K562 (cell line): ENCODE measurements at regions not wholly inside any gene's neighbourhood (a gene's known extent, or its start where the extent isn't known, plus 50 kb on each side); places are given as distances from the start of the nearest gene placed in this dataset.

ENCODE experiments used
- EZH2 ChIP-seq: IDR thresholded peaks from 2 replicates; pipeline ENCODE4 v1.6.1; 2012; ENCODE audit warnings: low read depth, mild to moderate bottlenecking, inconsistent platforms, low read length, borderline replicate concordance
- ILF3 ChIP-seq: fragments of 450-650 bp; IDR thresholded peaks from 2 replicates; pipeline ENCODE4 v1.6.1; 2018; ENCODE audit warnings: antibody characterized with exemption, mild to moderate bottlenecking, moderate library complexity, borderline replicate concordance
- MCM3 ChIP-seq: fragments of 450-650 bp; IDR thresholded peaks from 2 replicates; pipeline ENCODE4 v1.6.1; 2016
- MCM5 ChIP-seq: fragments of 450-650 bp; IDR thresholded peaks from 2 replicates; pipeline ENCODE4 v1.6.1; 2016; ENCODE audit warnings: low read depth
- MYC ChIP-seq, 2 experiments: fragments of 250-450 bp in 1 of 2; sonication (Bioruptor Pico) in 1 of 2; IDR thresholded peaks; 2 replicates each; pipeline versions ENCODE4 v1.5.1 to v1.6.1; 2012 to 2021; ENCODE audit warnings: low read depth in 2 of 2, borderline replicate concordance in 1 of 2, improper control_type of control experiment in 1 of 2, low read length in 1 of 2, mild to moderate bottlenecking in 1 of 2, moderate library complexity in 1 of 2
- TCF7L2 ChIP-seq: fragments of 150-350 bp; IDR thresholded peaks from 2 replicates; pipeline ENCODE4 v1.6.1; 2016; ENCODE audit warnings: low read depth, mild to moderate bottlenecking, low read length, moderate library complexity
- TEAD4 ChIP-seq, 2 experiments: sonication (generic) in 1 of 2; formaldehyde crosslinking in 1 of 2; IDR thresholded peaks; 2 replicates each; pipeline versions ENCODE4 v1.6.1 to v1.8.0; 2012 to 2022; ENCODE audit warnings: borderline replicate concordance in 1 of 2, inconsistent platforms in 1 of 2, low read length in 1 of 2, mild to moderate bottlenecking in 1 of 2, missing genetic modification reagents in 1 of 2
- USF2 ChIP-seq: sonication (generic); formaldehyde crosslinking; IDR thresholded peaks from 2 replicates; pipeline ENCODE4 v1.5.0; 2020; ENCODE audit warnings: missing genetic modification reagents
- ZBTB2 ChIP-seq: fragments of 450-650 bp; IDR thresholded peaks from 2 replicates; pipeline ENCODE4 v1.6.1; 2016; ENCODE audit warnings: antibody characterized with exemption
- ZNF354B ChIP-seq: fragments of 250-450 bp; sonication (Bioruptor Pico); IDR thresholded peaks from 2 replicates; pipeline ENCODE4 v1.4.0; 2020
- ZNF766 ChIP-seq: fragments of 200-800 bp; sonication (Bioruptor generic); conservative IDR thresholded peaks from 2 replicates; pipeline ENCODE4 v1.6.1; 2016; ENCODE audit warnings: missing genetic modification characterization, missing compliant biosample characterization
- TF ChIP-seq, protein P1 (sequence below), 3 experiments: IDR thresholded peaks in 2 of 3; conservative IDR thresholded peaks in 1 of 3; 2 replicates each; pipeline ENCODE4 v1.5.1; 2011 to 2012; ENCODE audit warnings: low read length in 3 of 3, mild to moderate bottlenecking in 3 of 3, control low read depth in 2 of 3, improper control_type of control experiment in 1 of 3, inconsistent platforms in 1 of 3, low read depth in 1 of 3, mixed read lengths in 1 of 3, moderate library complexity in 1 of 3; ENCODE audit not compliant: insufficient read depth in 2 of 3

DNA sequence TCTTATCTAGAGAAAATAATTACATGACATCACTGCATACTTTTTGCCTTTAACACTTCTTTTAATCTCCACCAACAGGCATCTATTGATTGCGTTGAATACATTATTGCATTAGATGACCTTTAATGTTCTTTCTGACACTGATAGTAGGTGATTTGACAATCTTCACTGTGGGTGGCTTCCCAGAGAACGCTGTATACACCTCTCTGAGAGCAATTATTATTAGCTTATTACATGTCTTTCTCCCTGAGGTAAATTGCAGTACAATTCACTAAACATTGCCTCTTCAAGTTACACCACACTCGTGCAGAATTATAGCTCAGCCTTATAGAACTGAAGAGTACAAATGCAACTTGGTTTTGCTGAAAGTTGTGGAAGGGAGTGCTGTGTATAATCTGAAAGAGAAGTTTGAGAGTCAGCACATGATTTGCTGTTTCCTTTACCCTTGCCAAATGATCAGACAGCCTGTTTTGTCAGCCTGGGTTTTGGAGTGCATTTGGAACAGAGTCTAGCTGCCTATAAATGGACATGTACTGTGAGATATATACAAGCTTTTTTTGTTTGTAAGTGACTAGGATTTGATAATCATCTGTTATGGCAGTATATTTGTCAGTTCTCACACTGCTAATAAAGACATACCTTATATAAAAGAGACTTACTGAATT lies 369.2 kb downstream of the CCER1 start:
- TF ChIP-seq MCM5, result no peak
- no peak for TF ChIP-seq TCF7L2
- no peak for TF ChIP-seq TEAD4 (IDR thresholded peaks at IDR 0.05; ENCODE audit: low read length)
- no peak for TF ChIP-seq TEAD4 (CRISPR knock-in tag; IDR thresholded peaks at IDR 0.05; ENCODE audit: borderline replicate concordance)
- no peak for TF ChIP-seq ZNF354B (CRISPR knock-in tag)
- no peak for TF ChIP-seq USF2 (CRISPR knock-in tag)
- no peak for TF ChIP-seq ZBTB2
- TF ChIP-seq ZNF766 (CRISPR knock-in tag), result no peak
- TF ChIP-seq MCM3, result no peak
- TF ChIP-seq EZH2, result no peak
- no peak for TF ChIP-seq ILF3
- no peak for TF ChIP-seq MYC (IDR thresholded peaks at IDR 0.05; ENCODE audit: low read depth, low read length)
- TF ChIP-seq MYC (CRISPR knock-in tag; IDR thresholded peaks at IDR 0.05; ENCODE audit: borderline replicate concordance, low read depth), result no peak
- TF ChIP-seq, protein P1, sequence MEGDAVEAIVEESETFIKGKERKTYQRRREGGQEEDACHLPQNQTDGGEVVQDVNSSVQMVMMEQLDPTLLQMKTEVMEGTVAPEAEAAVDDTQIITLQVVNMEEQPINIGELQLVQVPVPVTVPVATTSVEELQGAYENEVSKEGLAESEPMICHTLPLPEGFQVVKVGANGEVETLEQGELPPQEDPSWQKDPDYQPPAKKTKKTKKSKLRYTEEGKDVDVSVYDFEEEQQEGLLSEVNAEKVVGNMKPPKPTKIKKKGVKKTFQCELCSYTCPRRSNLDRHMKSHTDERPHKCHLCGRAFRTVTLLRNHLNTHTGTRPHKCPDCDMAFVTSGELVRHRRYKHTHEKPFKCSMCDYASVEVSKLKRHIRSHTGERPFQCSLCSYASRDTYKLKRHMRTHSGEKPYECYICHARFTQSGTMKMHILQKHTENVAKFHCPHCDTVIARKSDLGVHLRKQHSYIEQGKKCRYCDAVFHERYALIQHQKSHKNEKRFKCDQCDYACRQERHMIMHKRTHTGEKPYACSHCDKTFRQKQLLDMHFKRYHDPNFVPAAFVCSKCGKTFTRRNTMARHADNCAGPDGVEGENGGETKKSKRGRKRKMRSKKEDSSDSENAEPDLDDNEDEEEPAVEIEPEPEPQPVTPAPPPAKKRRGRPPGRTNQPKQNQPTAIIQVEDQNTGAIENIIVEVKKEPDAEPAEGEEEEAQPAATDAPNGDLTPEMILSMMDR (IDR thresholded peaks at IDR 0.05 in 2 of 3, conservative IDR thresholded peaks at IDR 0.05 in 1 of 3; ENCODE audit: insufficient read depth in 2 of 3, low read depth in 1 of 3, low read length in 3 of 3), result no peak
